ENCODE measurements at regions not wholly inside any gene's neighbourhood (a gene's known extent, or its start where the extent isn't known, plus 50 kb on each side); places are given as distances from the start of the nearest gene placed in this dataset.
"Not testable (repeated sequence)": the region's sequence is repeated elsewhere in the genome, so short reads cannot be mapped to it uniquely, and the experiment has no call there.

- DNase-seq: no peak
Observed at GRCh38 chr5:44943647-44944046, 134.9 kb downstream of the MRPS30 start.

DNA sequence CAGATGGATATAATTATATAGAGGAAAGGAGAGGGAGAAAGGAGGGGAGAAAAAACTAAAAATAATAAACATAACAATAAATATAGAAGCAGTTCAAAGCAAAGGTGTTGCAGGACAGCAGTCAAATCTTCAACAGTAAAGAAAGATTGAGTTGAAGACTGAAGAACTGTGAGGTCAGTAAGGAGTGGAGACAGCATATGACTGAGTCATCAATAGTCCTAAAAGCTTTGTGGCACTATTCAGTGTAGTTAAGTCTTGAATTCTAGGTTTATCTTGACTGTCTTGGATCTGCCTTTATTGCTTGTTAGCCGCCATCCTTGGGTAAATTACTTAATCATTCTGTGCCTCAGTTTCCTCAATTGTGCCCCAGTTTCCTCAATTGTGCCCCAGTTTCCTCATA is 137.0 kb downstream of the MRPS30 start:
- DNase-seq: no peak

GRCh38 chr5:44949687-44950086 is 140.9 kb downstream of the MRPS30 start:
- no peak for DNase-seq

GRCh38 chr5:44951371-44951770 is 142.6 kb downstream of the MRPS30 start:
- no peak for DNase-seq

- DNase-seq: no peak
Observed at GRCh38 chr5:44952376-44952775, 143.6 kb downstream of the MRPS30 start.

- no peak for DNase-seq
Observed at GRCh38 chr5:44953078-44953477, 144.3 kb downstream of the MRPS30 start.

DNA sequence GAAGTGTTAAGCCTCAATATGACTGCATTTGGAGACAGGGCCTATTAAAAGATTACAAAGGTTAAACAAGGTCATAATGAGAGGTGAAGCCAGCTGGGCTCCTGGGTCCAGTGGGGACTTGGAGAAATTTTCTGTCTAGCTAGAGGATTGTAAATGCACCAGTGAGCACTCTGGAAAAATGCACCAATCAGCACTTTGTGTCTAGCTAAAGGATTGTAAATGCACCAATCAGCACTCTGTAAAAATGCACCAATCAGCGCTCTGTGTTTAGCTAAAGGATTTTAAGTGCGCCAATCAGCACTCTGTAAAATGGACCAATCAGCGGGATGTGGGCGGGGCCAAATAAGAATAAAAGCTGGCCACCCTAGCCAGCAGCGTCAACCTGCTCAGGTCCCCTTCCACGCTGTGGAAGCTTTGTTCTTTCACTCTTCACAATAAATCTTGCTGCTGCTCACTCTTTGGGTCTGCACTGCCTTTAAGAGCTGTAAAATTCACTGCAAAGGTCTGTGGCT is 150.3 kb downstream of the MRPS30 start:
- not testable (repeated sequence) for DNase-seq

GRCh38 chr5:44969825-44970224 is 161.1 kb downstream of the MRPS30 start:
- DNase-seq: no peak

GRCh38 chr5:44970963-44971362 is 162.2 kb downstream of the MRPS30 start:
- DNase-seq: not testable (repeated sequence)

- DNase-seq: no peak
Observed at GRCh38 chr5:44974813-44975212, 166.1 kb downstream of the MRPS30 start.

DNA sequence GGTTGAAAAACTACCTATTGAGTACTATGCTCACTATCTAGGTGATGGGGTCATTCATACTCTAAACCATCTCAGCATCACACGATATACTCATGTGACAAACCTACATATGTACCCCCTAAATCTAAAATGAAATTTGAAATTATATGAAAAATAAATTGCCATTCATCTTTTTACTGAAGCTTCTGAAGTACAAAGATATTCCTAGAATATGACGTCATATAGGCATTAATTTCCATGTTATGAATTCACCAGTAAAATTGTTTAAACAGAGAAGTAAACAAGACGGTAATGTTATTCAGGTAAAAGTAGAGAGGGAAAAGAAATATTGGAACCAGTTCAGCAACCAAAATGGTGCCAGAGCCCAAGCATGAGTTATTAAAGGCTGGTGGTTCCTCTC is 173.0 kb downstream of the MRPS30 start:
- no peak for DNase-seq

DNA sequence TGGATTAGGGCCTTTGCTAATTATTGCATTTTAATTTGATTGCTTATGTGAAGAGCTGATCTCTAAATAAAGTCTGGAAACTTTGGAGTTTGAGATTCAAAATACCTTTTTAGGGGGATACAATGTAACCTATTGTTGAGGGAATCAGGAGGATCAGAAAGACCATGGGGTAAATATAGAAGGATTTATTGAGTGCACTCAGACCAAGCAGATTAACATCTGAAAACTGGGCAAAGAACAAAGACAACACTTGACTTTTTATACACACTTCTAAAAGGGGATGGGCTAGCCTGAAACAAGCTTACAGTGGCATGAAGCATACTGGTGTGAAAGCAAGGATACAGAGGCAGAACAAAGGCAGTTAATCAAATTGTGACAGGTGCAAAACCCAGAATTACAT is 174.3 kb downstream of the MRPS30 start:
- DNase-seq: no peak

DNA sequence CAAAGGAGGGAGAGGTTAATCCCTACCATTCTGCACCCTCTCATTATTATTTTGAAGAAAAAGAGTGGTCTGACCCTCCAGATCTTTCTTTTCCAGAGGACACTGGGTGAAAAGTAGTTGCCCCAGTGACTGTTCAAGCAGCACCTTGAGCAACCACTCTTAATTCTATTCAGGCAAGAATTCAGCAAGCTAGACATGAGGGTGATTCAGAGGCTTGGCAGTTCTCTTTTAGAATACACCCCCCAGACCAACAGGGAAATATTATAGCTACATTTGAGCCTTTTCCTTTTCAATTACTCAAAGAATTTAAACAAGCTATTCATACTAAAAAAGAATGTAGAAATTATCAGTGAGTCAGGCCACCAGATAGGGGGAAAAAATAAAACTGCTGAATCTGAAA is 178.3 kb downstream of the MRPS30 start:
- no peak for DNase-seq

- no peak for DNase-seq
Observed at GRCh38 chr5:44991693-44992092, 182.9 kb downstream of the MRPS30 start.

DNA sequence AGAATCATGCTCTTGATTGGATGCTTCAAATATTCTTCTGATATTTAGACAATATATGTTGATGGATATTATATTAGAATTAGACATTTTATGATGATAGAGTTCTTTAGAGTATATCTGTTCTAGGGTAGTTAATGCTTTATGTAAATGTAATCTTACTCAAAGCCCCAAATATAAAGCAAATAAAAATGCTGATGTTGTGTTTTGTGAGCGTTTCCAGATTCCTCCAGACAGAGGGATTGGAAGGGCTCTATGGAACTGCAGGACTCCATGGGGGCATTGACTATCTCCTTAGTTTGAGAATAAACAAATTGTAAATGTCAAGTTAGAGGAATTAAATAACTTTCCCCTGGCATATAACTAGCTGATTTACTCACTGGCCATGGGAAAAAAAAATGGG is 184.5 kb downstream of the MRPS30 start:
- DNase-seq: no peak

GRCh38 chr5:44997506-44997905 is 188.8 kb downstream of the MRPS30 start:
- DNase-seq: no peak

DNA sequence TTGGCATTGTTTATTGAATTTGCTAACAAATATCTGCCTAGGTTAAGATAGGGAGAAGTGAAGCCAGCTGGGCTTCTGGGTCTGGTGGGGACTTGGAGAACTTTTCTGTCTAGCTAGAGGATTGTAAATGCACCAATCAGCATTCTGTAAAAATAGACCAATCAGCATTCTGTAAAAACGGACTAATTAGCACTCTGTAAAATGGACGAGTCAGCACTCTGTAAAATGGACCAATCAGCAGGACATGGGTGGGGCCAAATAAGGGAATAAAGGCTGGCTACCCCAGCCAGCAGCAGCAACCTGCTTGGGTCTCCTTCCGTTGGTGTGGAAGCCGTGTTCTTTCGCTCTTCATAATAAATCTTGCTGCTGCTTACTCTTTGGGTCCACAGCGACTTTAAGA is 198.4 kb downstream of the MRPS30 start:
- not testable (repeated sequence) for DNase-seq

GRCh38 chr5:45017568-45017967 is 208.8 kb downstream of the MRPS30 start:
- DNase-seq: no peak

GRCh38 chr5:45029553-45029952 is 220.8 kb downstream of the MRPS30 start:
- DNase-seq: no peak

- no peak for DNase-seq
Observed at GRCh38 chr5:45035991-45036390, 227.2 kb downstream of the MRPS30 start.

DNA sequence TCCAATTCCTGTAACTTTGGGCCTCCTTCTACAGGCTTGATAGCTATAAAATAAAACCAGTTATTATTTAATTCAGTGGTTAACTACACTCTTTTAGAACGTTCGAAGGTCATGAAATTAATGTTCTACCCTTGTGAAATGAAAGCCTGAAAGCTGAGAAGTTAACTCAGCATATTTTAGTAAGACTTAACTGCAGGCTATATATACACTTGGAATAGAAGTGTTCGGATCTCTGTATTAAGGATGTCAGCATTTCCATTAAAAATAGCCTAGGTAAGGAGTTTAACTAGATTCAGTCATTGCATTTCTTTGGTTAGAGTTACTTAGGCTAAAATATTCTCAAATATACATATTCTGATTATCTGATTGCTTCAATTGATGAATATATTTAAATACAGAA is 229.2 kb downstream of the MRPS30 start:
- no peak for DNase-seq

DNA sequence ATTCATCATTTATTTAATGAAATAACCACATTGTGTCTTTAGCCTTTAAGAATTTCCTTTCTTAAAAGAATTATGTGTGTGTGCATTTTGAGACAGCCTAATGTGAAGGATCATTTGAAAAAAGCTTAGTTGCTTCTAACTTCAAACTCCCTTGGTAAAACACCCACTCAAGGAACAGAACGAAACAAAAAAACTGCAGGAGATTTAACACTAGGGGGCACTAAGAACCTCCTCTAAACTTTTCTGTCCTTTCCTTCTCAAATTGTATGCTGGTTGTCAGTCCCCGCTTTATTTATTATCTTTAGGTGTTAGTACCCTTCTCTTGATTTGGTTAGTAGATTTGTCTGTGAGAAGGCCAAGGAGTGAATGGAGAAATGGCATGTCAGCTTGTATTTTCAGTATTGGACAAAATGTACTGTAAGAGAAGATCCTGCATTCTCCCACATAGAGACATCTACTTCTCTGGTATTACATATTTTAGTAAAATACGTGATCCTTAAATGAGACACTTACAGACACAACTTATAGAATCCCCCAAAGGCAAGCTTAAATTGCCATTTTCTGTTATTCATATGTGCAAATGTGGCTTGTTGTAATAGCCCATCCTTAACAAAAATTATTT is 229.7 kb downstream of the MRPS30 start:
- no peak for DNase-seq

DNA sequence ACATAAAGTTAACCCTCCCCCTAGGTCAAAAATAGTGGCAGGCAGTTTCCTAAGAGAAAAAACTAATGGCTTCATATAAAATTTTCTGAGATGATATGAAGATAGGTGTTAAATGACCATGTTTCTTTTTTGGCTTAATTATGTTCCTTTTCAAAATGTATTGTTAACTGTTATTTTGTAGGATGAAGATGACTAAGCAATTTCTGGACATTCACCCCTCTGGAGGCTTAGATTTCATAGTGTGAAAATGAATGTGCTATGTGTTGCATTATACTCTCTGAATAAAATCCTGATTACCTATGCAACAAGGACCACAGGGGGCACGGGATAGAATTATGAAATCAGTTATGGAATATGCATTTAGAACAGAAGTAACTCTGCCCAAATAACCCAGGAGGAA is 233.5 kb downstream of the MRPS30 start:
- no peak for DNase-seq

GRCh38 chr5:45057564-45057963 is 248.8 kb downstream of the MRPS30 start:
- no peak for DNase-seq

GRCh38 chr5:45060724-45061123 is 252.0 kb downstream of the MRPS30 start:
- no peak for DNase-seq
